ENCODE measurements at regions not wholly inside any gene's neighbourhood (a gene's known extent, or its start where the extent isn't known, plus 50 kb on each side); places are given as distances from the start of the nearest gene placed in this dataset.

DNA sequence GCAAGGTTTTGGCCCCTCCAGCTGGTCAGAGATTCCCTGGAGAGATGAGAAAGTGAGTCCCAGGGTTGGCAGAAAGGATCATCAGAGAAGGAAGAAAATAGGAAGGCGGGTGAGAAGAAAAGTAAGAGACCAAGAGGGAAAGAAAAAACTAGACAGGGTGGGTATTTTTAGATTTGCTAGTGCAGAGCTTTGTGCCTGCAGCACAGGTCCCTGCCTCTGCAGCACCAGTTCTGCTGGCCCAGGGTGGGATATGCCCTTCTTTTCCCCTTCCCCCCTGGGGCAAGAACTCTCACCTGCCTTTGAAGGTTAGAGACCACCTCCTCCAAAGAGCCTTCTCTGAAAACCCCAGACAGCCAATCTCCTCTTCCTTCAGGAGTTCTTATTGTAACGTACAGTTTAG is 90.3 kb upstream of the EGFLAM start:
- H3K9me3 ChIP-seq (ENCODE audit: insufficient read depth, low read depth) = no peaks in the 10 kb centered on the region
- no peaks in the 10 kb centered on the region for H3K36me3 ChIP-seq (ENCODE audit: low read depth)
- no peak overlapping the region for H3K4me3 ChIP-seq
- peaks cover 40% of the 10 kb centered on the region for H3K27me3 ChIP-seq (ENCODE audit: insufficient read depth, low read depth)
- H3K9me2 ChIP-seq (ENCODE audit: insufficient read depth) = no peaks in the 10 kb centered on the region
- no peaks in the 10 kb centered on the region for H3K79me2 ChIP-seq (ENCODE audit: low read depth)
- no peaks in the 10 kb centered on the region for H3F3A ChIP-seq (ENCODE audit: insufficient read depth, low read depth)
- no peak for DNase-seq
- H4K20me1 ChIP-seq (ENCODE audit: insufficient read depth) = no peaks in the 10 kb centered on the region
- no peak overlapping the region for H3K4me2 ChIP-seq
- CTCF ChIA-PET = no interaction called here
- no peaks in the 10 kb centered on the region for H3K4me1 ChIP-seq (replicated peaks; ENCODE audit: insufficient read depth)
- no peak overlapping the region for H2AFZ ChIP-seq
- H3K27ac ChIP-seq = no peak overlapping the region
- BruUV-seq (replicated peaks) = no TSS peak
- no peak for TF ChIP-seq EZH2 (IDR thresholded peaks at IDR 0.05; ENCODE audit: low read depth)
- TF ChIP-seq, protein P1, sequence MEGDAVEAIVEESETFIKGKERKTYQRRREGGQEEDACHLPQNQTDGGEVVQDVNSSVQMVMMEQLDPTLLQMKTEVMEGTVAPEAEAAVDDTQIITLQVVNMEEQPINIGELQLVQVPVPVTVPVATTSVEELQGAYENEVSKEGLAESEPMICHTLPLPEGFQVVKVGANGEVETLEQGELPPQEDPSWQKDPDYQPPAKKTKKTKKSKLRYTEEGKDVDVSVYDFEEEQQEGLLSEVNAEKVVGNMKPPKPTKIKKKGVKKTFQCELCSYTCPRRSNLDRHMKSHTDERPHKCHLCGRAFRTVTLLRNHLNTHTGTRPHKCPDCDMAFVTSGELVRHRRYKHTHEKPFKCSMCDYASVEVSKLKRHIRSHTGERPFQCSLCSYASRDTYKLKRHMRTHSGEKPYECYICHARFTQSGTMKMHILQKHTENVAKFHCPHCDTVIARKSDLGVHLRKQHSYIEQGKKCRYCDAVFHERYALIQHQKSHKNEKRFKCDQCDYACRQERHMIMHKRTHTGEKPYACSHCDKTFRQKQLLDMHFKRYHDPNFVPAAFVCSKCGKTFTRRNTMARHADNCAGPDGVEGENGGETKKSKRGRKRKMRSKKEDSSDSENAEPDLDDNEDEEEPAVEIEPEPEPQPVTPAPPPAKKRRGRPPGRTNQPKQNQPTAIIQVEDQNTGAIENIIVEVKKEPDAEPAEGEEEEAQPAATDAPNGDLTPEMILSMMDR (conservative IDR thresholded peaks at IDR 0.05) = no peak
- POLR2A ChIA-PET (ENCODE audit: unreplicated experiment) = no interaction called here
- intact Hi-C loops (cut with micrococcal nuclease; ENCODE audit: unreplicated experiment) = no loop called here

DNA sequence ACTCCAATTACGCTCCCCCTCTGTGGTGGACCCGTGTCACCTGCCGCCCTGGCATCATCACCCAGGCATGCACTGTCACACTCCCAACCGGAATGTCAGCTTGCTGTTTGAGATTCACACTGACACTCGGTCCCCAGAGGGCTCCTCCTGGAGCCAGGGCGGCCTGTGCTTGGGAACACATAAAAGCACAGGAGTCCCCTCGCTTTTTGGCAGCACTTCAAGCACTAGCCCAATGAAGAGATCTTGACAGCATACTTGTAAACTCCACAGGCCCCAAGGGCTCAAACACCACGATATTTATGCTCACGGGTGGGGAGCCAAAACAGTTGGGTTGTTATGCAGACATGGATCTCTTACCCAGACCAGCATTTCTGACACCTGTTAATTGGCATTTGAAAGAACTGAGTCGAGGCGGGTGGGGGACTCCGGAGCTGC is 90.8 kb upstream of the EGFLAM start:
- intact Hi-C loops (cut with micrococcal nuclease; ENCODE audit: unreplicated experiment) = no loop called here
- Histone ChIP-seq H3K27me3 (ENCODE audit: insufficient read depth, low read depth) (peaks cover 40% of the 10 kb centered on the region), H3K36me3 (ENCODE audit: low read depth) (no peaks in the 10 kb centered on the region), H3K4me3 (no peak overlapping the region), H3F3A (ENCODE audit: insufficient read depth, low read depth) (no peaks in the 10 kb centered on the region), H3K79me2 (ENCODE audit: low read depth) (no peaks in the 10 kb centered on the region), H2AFZ (no peak overlapping the region), H4K20me1 (ENCODE audit: insufficient read depth) (no peaks in the 10 kb centered on the region), H3K9me2 (ENCODE audit: insufficient read depth) (no peaks in the 10 kb centered on the region), H3K27ac (no peak overlapping the region), H3K4me2 (no peak overlapping the region), H3K9me3 (ENCODE audit: insufficient read depth, low read depth) (no peaks in the 10 kb centered on the region), H3K4me1 (replicated peaks; ENCODE audit: insufficient read depth) (no peaks in the 10 kb centered on the region)
- BruUV-seq (replicated peaks) = no TSS peak
- ChIA-PET POLR2A (ENCODE audit: unreplicated experiment) (no interaction called here), CTCF (no interaction called here)
- no peak for TF ChIP-seq EZH2 (IDR thresholded peaks at IDR 0.05; ENCODE audit: low read depth)
- TF ChIP-seq, protein P1 (conservative IDR thresholded peaks at IDR 0.05) = no peak
- no peak for DNase-seq

DNA sequence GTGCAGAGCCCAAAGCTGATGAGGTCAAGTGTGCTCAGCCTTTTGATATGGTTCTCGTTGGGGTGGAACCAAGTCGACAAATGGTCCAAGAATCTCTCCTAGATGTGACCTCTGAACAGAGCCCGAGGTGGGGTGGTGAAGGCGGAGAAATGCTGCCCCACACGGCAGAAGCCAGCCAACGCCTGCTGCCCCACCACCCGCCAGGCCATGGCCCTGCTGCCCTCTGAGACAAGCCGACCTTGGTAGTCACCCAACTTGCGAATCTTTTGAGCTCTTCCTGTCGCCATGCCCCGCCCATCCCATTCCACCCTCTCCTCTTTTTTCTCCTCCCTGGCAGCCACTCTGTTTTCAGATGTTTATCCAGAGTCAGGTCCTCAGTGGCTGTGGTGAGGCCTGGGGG is 91.5 kb upstream of the EGFLAM start:
- no TSS peak for BruUV-seq (replicated peaks)
- CTCF ChIA-PET = no interaction called here

More for the DNA sequence above, 91.5 kb upstream of the EGFLAM start:
- DNase-seq = no peak
- Histone ChIP-seq H3K4me2 (no peak overlapping the region), H3K36me3 (ENCODE audit: low read depth) (no peaks in the 10 kb centered on the region), H3K27me3 (ENCODE audit: insufficient read depth, low read depth) (peaks cover 40% of the 10 kb centered on the region), H3K27ac (no peak overlapping the region), H3K4me1 (replicated peaks; ENCODE audit: insufficient read depth) (no peaks in the 10 kb centered on the region), H3K9me2 (ENCODE audit: insufficient read depth) (no peaks in the 10 kb centered on the region), H4K20me1 (ENCODE audit: insufficient read depth) (no peaks in the 10 kb centered on the region), H3K79me2 (ENCODE audit: low read depth) (no peaks in the 10 kb centered on the region), H3K4me3 (no peak overlapping the region), H3F3A (ENCODE audit: insufficient read depth, low read depth) (no peaks in the 10 kb centered on the region), H2AFZ (no peak overlapping the region), H3K9me3 (ENCODE audit: insufficient read depth, low read depth) (no peaks in the 10 kb centered on the region)
- POLR2A ChIA-PET (ENCODE audit: unreplicated experiment) = no interaction called here
- TF ChIP-seq EZH2 (IDR thresholded peaks at IDR 0.05; ENCODE audit: low read depth) = no peak
- TF ChIP-seq, protein P1 (conservative IDR thresholded peaks at IDR 0.05) = no peak
- intact Hi-C loops (cut with micrococcal nuclease; ENCODE audit: unreplicated experiment) = no loop called here

All from PC-9 (cell line).